Lower leg skin (tissue), 3 donors: ENCODE measurements at regions not wholly inside any gene's neighbourhood (a gene's known extent, or its start where the extent isn't known, plus 50 kb on each side); places are given as distances from the start of the nearest gene placed in this dataset.

Experiments used
- CTCF ChIP-seq, 3 donors: fragments of 450-650 bp; IDR thresholded peaks; one replicate each; pipeline ENCODE4 v1.5.1; 2016; ENCODE audit warnings: antibody characterized with exemption in 3 of 3, mild to moderate bottlenecking in 3 of 3, moderate library complexity in 2 of 3
- POLR2A ChIP-seq, 2 donors: fragments of 450-650 bp; IDR thresholded peaks; one replicate each; pipeline ENCODE4 v1.6.1; 2016 to 2017; ENCODE audit warnings: antibody characterized with exemption in 2 of 2, mild to moderate bottlenecking in 1 of 2, moderate library complexity in 1 of 2

GRCh38 chrX:98357146-98357545 lies 1473.4 kb downstream of the RPA4 start:
- no peak for TF ChIP-seq CTCF (IDR thresholded peaks at IDR 0.05)
- no peak for TF ChIP-seq POLR2A (IDR thresholded peaks at IDR 0.05)
